Right atrium auricular region (tissue), 2 donors: ENCODE measurements at regions not wholly inside any gene's neighbourhood (a gene's known extent, or its start where the extent isn't known, plus 50 kb on each side); places are given as distances from the start of the nearest gene placed in this dataset.

Experiments
- DNase-seq: peaks from one replicate; pipeline ENCODE4 v3.0.0-alpha.2; 2019; ENCODE audit warnings: low spot score
- H3K27ac ChIP-seq, 2 donors: fragments of 200-600 bp; sonication (generic); 1 replicate in 1 of 2; 2 replicates in 1 of 2; pipeline ENCODE4 v1.5.1; 2016 to 2019
- H3K27me3 ChIP-seq, 2 donors: fragments of 200-600 bp; sonication (generic); one replicate each; pipeline versions ENCODE4 v1.5.1 to v1.6.0; 2017 to 2019
- H3K36me3 ChIP-seq: fragments of 200-600 bp; sonication (generic); one replicate; pipeline ENCODE4 v1.5.1; 2016
- H3K4me1 ChIP-seq, 2 donors: fragments of 200-600 bp; sonication (generic); one replicate each; pipeline versions ENCODE4 v1.5.1 to v1.6.0; 2017 to 2019
- H3K4me3 ChIP-seq, 2 donors: fragments of 200-600 bp; sonication (generic); 1 replicate in 1 of 2; 2 replicates in 1 of 2; pipeline ENCODE4 v1.5.1; 2017 to 2019; ENCODE audit warnings: mild to moderate bottlenecking in 1 of 2, moderate library complexity in 1 of 2
- H3K9me3 ChIP-seq, 2 donors: fragments of 200-600 bp; sonication (generic); one replicate each; pipeline ENCODE4 v1.5.1; 2019
- TF ChIP-seq, protein P1 (sequence below), 2 donors: fragments of 200-600 bp; sonication (generic); IDR thresholded peaks; one replicate each; pipeline ENCODE4 v1.5.1; 2019; ENCODE audit warnings: antibody characterized with exemption in 2 of 2

GRCh38 chrX:30504309-30504708, 73.3 kb downstream of the TASL start:
- DNase-seq: no peak
- Histone ChIP-seq H3K9me3 (peaks cover 0 to 8% of the 10 kb centered on the region in 2 donors), H3K27me3 (no peaks in the 10 kb centered on the region), H3K4me3 (no peak overlapping the region), H3K4me1 (no peaks in the 10 kb centered on the region), H3K27ac (no peak overlapping the region), H3K36me3 (no peaks in the 10 kb centered on the region)
- TF ChIP-seq, protein P1, sequence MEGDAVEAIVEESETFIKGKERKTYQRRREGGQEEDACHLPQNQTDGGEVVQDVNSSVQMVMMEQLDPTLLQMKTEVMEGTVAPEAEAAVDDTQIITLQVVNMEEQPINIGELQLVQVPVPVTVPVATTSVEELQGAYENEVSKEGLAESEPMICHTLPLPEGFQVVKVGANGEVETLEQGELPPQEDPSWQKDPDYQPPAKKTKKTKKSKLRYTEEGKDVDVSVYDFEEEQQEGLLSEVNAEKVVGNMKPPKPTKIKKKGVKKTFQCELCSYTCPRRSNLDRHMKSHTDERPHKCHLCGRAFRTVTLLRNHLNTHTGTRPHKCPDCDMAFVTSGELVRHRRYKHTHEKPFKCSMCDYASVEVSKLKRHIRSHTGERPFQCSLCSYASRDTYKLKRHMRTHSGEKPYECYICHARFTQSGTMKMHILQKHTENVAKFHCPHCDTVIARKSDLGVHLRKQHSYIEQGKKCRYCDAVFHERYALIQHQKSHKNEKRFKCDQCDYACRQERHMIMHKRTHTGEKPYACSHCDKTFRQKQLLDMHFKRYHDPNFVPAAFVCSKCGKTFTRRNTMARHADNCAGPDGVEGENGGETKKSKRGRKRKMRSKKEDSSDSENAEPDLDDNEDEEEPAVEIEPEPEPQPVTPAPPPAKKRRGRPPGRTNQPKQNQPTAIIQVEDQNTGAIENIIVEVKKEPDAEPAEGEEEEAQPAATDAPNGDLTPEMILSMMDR (IDR thresholded peaks at IDR 0.05): peak; percentile 38 to 69

DNA sequence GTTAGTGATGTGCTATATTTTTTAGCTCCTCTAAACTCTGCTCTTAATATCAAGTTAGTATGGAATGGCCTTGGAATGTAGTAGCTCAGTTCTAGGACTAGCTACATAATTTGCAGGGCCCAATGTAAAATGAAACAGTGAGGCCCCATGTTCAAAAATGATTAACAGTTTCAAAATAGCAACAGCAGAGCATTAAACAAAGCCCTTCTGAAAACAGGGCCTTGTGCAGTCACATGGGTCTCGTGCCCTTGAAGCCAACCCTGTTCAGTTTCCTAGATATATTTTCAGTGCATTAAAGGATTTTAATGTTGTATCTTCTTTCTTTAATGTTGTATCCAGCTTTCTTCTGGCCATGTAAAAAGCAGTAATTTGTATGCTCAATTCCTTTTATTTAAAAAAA, 82.1 kb downstream of the TASL start:
- Histone ChIP-seq H3K4me3 (no peak overlapping the region), H3K27me3 (no peaks in the 10 kb centered on the region), H3K27ac (no peak overlapping the region), H3K36me3 (no peaks in the 10 kb centered on the region), H3K9me3 (peaks cover 0 to 2% of the 10 kb centered on the region in 2 donors), H3K4me1 (no peaks in the 10 kb centered on the region)
- TF ChIP-seq, protein P1 (IDR thresholded peaks at IDR 0.05): no peak
- DNase-seq: no peak

GRCh38 chrX:30493348-30493747, 84.2 kb downstream of the TASL start:
- no peaks in the 10 kb centered on the region for H3K27me3 ChIP-seq
- H3K4me1 ChIP-seq: no peaks in the 10 kb centered on the region
- H3K4me3 ChIP-seq: no peak overlapping the region
- no peak for DNase-seq
- no peaks in the 10 kb centered on the region for H3K36me3 ChIP-seq
- H3K9me3 ChIP-seq: no peaks in the 10 kb centered on the region
- TF ChIP-seq, protein P1 (IDR thresholded peaks at IDR 0.05): no peak
- H3K27ac ChIP-seq: no peak overlapping the region

GRCh38 chrX:30489323-30489722, 88.2 kb downstream of the TASL start:
- no peaks in the 10 kb centered on the region for H3K36me3 ChIP-seq
- no peaks in the 10 kb centered on the region for H3K4me1 ChIP-seq
- H3K27me3 ChIP-seq: no peaks in the 10 kb centered on the region
- H3K9me3 ChIP-seq: no peaks in the 10 kb centered on the region
- H3K4me3 ChIP-seq: no peak overlapping the region
- no peak for DNase-seq
- H3K27ac ChIP-seq: no peak overlapping the region
- TF ChIP-seq, protein P1 (IDR thresholded peaks at IDR 0.05): no peak

DNA sequence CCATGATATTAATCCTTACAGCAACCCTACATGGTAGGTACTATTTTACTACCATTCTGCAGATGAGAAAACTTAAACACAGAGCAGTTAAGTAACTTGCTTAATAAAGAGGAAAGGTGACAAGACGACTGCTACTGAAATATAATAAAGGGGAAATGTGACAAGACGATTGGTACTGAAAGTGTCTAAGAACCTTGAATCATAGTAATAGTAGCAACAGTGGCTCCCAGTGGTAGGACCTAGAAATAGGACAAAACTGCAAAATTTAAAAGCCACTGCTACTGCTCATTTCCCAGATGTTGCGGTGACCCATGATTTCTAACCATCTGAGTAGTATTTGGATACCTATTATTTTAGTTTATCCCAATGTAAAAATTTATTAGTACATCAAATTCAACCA, 89.5 kb downstream of the TASL start:
- Histone ChIP-seq H3K4me3 (no peak overlapping the region), H3K36me3 (no peaks in the 10 kb centered on the region), H3K27ac (no peak overlapping the region), H3K4me1 (no peaks in the 10 kb centered on the region), H3K9me3 (no peaks in the 10 kb centered on the region), H3K27me3 (no peaks in the 10 kb centered on the region)
- TF ChIP-seq, protein P1 (IDR thresholded peaks at IDR 0.05): no peak
- no peak for DNase-seq

DNA sequence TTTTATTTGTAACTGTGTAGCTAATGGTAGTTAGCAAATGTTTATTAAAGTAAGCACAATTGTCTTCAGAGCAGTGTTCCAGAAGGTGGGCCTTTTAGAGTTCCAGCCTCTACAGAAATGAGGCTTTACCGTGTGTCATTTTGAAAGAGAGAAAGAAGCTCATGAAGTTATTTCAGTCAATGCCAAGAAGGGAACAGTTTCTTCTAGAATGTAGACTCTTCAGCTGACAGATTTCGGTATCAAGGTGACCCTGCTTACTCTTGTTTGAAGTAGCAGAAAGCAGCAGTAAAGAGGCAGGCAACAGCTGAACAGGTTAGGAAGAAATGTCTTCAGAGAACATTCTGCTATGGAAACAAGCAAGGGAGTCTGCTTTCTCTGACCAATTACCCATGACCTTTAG, 93.6 kb downstream of the TASL start:
- no peaks in the 10 kb centered on the region for H3K27me3 ChIP-seq
- no peak overlapping the region for H3K27ac ChIP-seq
- no peaks in the 10 kb centered on the region for H3K9me3 ChIP-seq
- H3K36me3 ChIP-seq: no peaks in the 10 kb centered on the region
- no peaks in the 10 kb centered on the region for H3K4me1 ChIP-seq
- TF ChIP-seq, protein P1 (IDR thresholded peaks at IDR 0.05): no peak
- DNase-seq: no peak
- no peak overlapping the region for H3K4me3 ChIP-seq
